SK-N-SH (cell line): ENCODE measurements at regions not wholly inside any gene's neighbourhood (a gene's known extent, or its start where the extent isn't known, plus 50 kb on each side); places are given as distances from the start of the nearest gene placed in this dataset.

Experiments
- CTCF ChIP-seq: fragments of 200-600 bp; sonication (generic); IDR thresholded peaks from 2 replicates; pipeline ENCODE4 v1.6.1; 2017; ENCODE audit warnings: antibody characterized with exemption, mild to moderate bottlenecking, moderate library complexity
- ELF1 ChIP-seq: IDR thresholded peaks from 2 replicates; pipeline ENCODE4 v1.4.0; 2012
- EP300 ChIP-seq, 2 experiments: IDR thresholded peaks; 2 replicates each; pipeline versions ENCODE4 v1.4.0 to v1.6.1; 2012; ENCODE audit warnings: borderline replicate concordance in 1 of 2, low read depth in 1 of 2, low read length in 1 of 2
- GATA2 ChIP-seq: sonication (generic); formaldehyde crosslinking; IDR thresholded peaks from 2 replicates; pipeline ENCODE4 v1.5.0; 2020; ENCODE audit warnings: mild to moderate bottlenecking, missing genetic modification reagents
- MXI1 ChIP-seq: IDR thresholded peaks from 2 replicates; pipeline ENCODE4 v1.6.1; 2012; ENCODE audit warnings: mild to moderate bottlenecking, low read depth, low read length, improper control_type of control experiment
- POLR2AphosphoS5 ChIP-seq: IDR thresholded peaks from 2 replicates; pipeline ENCODE4 v1.6.1; 2012; ENCODE audit warnings: low read depth, low read length
- RAD21 ChIP-seq: IDR thresholded peaks from 2 replicates; pipeline ENCODE4 v1.6.1; 2012; ENCODE audit warnings: mild to moderate bottlenecking, low read length
- REST ChIP-seq: IDR thresholded peaks from 2 replicates; pipeline ENCODE4 v1.6.1; 2012; ENCODE audit warnings: mild to moderate bottlenecking, low read depth, low read length, moderate library complexity
- RXRA ChIP-seq: IDR thresholded peaks from 2 replicates; pipeline ENCODE4 v1.4.0; 2012; ENCODE audit warnings: low read depth, mild to moderate bottlenecking, borderline replicate concordance
- SIN3A ChIP-seq: IDR thresholded peaks from 2 replicates; pipeline ENCODE4 v1.6.1; 2012; ENCODE audit warnings: low read depth, mild to moderate bottlenecking, low read length, moderate library complexity, borderline replicate concordance
- TCF12 ChIP-seq: IDR thresholded peaks from 2 replicates; pipeline ENCODE4 v1.4.0; 2012
- USF2 ChIP-seq: fragments of 150-350 bp; IDR thresholded peaks from 2 replicates; pipeline ENCODE4 v1.6.1; 2017; ENCODE audit warnings: antibody characterized with exemption, low read length, low read depth, borderline replicate concordance

- TF ChIP-seq EP300 (IDR thresholded peaks at IDR 0.05; ENCODE audit: borderline replicate concordance in 1 of 2, low read depth in 1 of 2, low read length in 1 of 2): no peak
- TF ChIP-seq RXRA: no peak
- TF ChIP-seq USF2: no peak
- no peak for TF ChIP-seq CTCF
- no peak for TF ChIP-seq ELF1
- TF ChIP-seq SIN3A: no peak
- TF ChIP-seq REST: no peak
- no peak for TF ChIP-seq POLR2AphosphoS5
- TF ChIP-seq MXI1: no peak
- no peak for TF ChIP-seq TCF12
- no peak for TF ChIP-seq RAD21
- TF ChIP-seq GATA2 (CRISPR knock-in tag): no peak
These were observed 129.2 kb downstream of the HSD17B3 start for GRCh38 chr9:96172797-96173196.
